GM21515 (cell line): ENCODE measurements at regions not wholly inside any gene's neighbourhood (a gene's known extent, or its start where the extent isn't known, plus 50 kb on each side); places are given as distances from the start of the nearest gene placed in this dataset.

ENCODE experiments used
- ATAC-seq: cut with Tn5 transposase; IDR thresholded peaks from one replicate; pipeline ENCODE4 v1.9.1; 2021; ENCODE audit not compliant: unreplicated experiment

DNA sequence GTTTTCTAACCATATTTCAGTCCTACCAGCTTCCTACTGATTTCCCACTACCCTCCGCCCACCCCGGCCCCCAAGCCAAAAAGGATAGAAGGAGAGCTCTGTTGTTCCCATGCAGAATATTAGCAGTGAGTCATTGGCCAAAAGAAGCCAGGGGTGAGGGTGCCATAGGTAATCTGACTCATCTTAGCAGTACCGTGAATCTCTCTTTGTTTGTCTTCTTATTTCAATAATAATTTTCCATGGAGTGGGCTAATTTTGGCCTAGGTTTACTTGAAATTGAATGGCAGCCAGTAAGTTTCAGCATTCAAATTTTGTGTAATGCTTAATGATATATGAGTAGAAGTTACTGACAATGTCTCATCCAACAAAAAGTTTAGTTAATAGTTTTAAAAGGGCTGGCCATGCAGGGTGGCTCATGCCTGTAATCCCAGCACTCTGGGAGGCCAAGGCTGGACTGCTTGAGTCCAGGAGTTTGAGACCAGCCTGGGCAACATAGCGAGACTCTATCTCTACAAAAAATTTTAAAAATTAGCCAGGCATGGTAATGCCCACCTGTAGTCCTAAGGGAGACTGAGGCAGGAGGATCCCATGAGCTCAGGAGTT, 74.2 kb downstream of the C9orf152 start:
- ATAC-seq: no peak

GRCh38 chr9:110135846-110136245, 72.1 kb downstream of the C9orf152 start:
- no peak for ATAC-seq

DNA sequence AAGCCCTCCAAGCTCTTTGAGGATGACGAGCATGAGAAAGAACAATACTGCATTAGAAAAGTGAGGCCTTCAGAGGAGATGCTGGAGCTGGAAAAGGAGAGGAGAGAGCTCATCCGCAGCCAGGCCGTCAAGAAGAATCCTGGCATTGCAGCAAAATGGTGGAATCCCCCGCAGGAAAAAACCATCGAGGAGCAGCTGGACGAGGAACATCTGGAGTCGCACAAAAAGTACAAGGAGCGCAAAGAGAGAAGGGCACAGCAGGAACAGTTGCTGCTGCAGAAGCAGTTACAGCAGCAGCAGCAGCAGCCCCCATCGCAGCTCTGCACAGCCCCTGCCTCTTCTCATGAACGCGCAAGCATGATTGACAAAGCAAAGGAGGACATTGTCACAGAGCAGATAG, 71.2 kb downstream of the C9orf152 start:
- ATAC-seq: no peak

DNA sequence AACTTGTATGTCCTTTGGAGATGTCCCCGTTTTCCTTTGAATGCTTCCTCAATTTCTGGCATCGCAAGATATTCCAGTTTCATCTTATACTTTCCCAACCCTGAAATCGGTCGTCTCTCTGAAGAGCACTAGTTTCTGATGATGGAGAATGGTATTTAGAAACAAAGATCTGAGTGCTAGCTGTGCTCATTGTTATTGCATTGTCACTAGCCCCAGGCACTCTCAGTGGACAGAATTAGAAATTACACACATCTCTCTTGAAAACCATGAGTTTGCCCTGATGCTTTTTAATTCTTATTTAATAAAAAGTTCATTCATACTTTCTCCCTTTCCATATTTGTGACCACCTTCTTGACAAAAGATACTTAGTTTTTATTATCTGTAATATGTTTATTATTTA, 67.7 kb downstream of the C9orf152 start:
- ATAC-seq: no peak

DNA sequence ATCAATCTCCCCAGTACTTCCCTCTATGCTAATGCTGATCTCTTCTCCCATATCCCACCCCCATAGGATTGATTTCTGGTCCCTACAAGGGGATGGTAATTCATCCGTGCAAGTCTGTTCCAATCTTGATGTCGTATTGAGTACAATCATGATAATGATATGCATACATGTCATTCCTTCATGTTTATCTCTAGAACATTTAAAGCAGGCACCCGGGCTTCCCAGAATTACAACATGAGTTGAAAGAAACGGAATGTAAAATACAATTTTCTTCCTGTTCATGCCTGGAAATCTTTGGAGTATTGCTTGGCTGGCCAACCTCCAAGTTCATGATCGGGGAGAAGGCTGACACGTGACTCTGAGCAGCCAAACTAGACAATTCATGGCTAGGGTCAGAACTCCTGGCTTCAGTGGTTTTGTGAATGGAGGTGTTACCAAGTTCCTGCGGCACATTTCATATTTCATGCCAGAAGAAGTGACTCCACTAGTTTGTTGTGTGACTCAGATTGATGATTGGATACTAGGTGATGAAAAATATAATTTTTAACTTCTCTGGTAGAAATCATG, 66.6 kb downstream of the C9orf152 start:
- ATAC-seq: no peak

GRCh38 chr9:110142253-110142652, 65.7 kb downstream of the C9orf152 start:
- no peak for ATAC-seq

GRCh38 chr9:110142868-110143481, 65.0 kb downstream of the C9orf152 start:
- no peak for ATAC-seq

GRCh38 chr9:110143485-110143884, 64.5 kb downstream of the C9orf152 start:
- peak; percentile 46 for ATAC-seq

- ATAC-seq: peak; percentile 48
Observed at GRCh38 chr9:110143950-110144545, 63.9 kb downstream of the C9orf152 start.

- ATAC-seq: no peak
Observed at GRCh38 chr9:110146373-110146772, 61.6 kb downstream of the C9orf152 start.

- peak; percentile 69 for ATAC-seq
Observed at GRCh38 chr9:110148384-110148783, 59.6 kb downstream of the C9orf152 start.

GRCh38 chr9:110148891-110149290, 59.1 kb downstream of the C9orf152 start:
- ATAC-seq: no peak
